Retinal pigment epithelial cell (primary cell): ENCODE measurements at regions not wholly inside any gene's neighbourhood (a gene's known extent, or its start where the extent isn't known, plus 50 kb on each side); places are given as distances from the start of the nearest gene placed in this dataset.

Source experiments
- DNase-seq: peaks from one replicate; pipeline ENCODE4 v3.0.0-alpha.2; 2010; ENCODE audit warnings: low read depth
- H3K4me3 ChIP-seq: 2 replicates; pipeline ENCODE4 v1.5.1; 2011; ENCODE audit warnings: mild to moderate bottlenecking, low read length, control low read depth, moderate library complexity
- TF ChIP-seq, protein P1 (sequence below): conservative IDR thresholded peaks from 2 replicates; pipeline ENCODE4 v1.5.1; 2011; ENCODE audit warnings: low read depth, low read length, control low read depth, inconsistent platforms

DNA sequence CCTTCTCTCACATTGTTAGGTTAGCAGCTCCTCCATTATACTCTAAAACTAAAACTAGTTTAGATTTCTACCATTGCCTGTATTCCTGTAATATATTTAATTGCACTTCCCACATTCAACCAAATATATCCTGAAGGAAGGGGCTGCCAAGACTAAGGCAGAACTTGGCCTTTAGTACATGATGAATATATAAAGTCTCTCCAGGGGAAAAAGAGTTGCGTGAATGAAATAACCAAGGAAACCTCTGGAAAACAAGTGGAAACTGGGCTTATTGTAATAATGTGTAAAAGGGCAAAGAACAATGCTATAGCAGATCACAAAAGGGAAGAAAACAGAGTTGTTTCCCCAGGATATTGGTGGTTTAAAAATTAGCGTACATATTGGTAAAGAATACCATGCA, 1012.5 kb upstream of the PRMT6 start:
- DNase-seq, result no peak
- H3K4me3 ChIP-seq, result no peak overlapping the region
- TF ChIP-seq, protein P1, sequence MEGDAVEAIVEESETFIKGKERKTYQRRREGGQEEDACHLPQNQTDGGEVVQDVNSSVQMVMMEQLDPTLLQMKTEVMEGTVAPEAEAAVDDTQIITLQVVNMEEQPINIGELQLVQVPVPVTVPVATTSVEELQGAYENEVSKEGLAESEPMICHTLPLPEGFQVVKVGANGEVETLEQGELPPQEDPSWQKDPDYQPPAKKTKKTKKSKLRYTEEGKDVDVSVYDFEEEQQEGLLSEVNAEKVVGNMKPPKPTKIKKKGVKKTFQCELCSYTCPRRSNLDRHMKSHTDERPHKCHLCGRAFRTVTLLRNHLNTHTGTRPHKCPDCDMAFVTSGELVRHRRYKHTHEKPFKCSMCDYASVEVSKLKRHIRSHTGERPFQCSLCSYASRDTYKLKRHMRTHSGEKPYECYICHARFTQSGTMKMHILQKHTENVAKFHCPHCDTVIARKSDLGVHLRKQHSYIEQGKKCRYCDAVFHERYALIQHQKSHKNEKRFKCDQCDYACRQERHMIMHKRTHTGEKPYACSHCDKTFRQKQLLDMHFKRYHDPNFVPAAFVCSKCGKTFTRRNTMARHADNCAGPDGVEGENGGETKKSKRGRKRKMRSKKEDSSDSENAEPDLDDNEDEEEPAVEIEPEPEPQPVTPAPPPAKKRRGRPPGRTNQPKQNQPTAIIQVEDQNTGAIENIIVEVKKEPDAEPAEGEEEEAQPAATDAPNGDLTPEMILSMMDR, result no peak

DNA sequence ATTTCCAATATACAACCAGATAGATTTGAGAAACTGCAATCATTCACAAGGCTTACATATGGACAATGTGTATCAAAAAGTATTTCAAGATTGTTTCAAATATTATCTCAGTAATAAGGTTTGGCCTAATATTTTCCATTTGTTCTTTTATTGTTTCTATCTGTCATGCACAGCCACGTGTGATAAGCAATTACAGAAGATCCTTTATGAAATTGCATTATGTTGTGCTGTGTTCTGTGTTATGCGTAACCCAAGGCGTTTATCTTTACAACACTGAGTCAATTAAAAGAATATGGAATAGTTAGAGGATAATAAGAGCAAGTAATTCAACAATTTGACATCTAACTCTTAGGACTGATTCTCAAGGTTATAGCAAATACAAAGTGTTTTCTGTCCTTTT, 1009.3 kb upstream of the PRMT6 start:
- no peak for DNase-seq
- TF ChIP-seq, protein P1, result no peak
- H3K4me3 ChIP-seq, result no peak overlapping the region

GRCh38 chr1:106049595-106049994, 1006.9 kb upstream of the PRMT6 start:
- H3K4me3 ChIP-seq, result no peak overlapping the region
- no peak for DNase-seq
- TF ChIP-seq, protein P1, result no peak

DNA sequence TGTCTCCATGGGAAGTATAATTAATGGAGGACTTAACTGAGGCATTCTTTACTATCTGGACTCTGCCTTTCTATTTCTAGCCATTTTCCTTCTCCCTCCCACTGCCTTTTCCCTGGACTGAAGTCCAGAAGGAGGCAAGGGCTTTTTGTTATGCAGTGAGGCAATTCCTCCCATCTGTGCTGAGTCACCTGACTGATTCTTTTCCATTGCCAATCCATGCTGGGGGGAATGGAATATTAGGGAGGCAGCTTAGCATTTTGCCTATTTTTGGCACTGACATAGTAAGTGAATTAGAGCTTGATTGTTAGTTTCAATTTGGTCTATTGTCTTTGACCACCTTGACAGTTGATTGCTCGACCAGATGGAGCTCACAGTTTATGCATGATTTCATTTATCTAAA, 1000.6 kb upstream of the PRMT6 start:
- TF ChIP-seq, protein P1, result no peak
- DNase-seq, result no peak
- H3K4me3 ChIP-seq, result no peak overlapping the region

GRCh38 chr1:106061586-106062495, 994.6 kb upstream of the PRMT6 start:
- no peak for DNase-seq
- H3K4me3 ChIP-seq, result no peak overlapping the region
- TF ChIP-seq, protein P1, result no peak

DNA sequence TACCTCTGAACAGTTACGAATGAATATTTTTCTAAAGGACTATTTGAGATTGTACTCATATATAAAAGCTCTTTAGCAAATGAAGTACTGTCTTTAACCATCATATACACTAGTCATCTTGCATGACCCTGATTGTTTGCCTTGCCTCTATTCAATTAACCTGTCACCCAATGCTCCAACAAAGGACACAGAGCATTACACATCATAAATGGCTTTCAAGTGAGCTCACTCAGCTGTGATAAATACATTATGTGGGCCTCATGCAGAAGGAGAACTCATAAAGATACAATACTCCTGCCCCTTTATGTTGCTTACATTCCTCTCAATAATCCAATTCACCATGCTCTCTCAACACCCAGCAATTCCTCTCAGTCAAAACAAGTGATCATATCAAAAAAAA, 993.0 kb upstream of the PRMT6 start:
- no peak for DNase-seq
- H3K4me3 ChIP-seq, result no peak overlapping the region
- TF ChIP-seq, protein P1, result no peak

- DNase-seq, result no peak
- TF ChIP-seq, protein P1, result no peak
- no peak overlapping the region for H3K4me3 ChIP-seq
These were observed 983.4 kb upstream of the PRMT6 start for GRCh38 chr1:106072909-106073600.
